ENCODE measurements at regions not wholly inside any gene's neighbourhood (a gene's known extent, or its start where the extent isn't known, plus 50 kb on each side); places are given as distances from the start of the nearest gene placed in this dataset.
A peak's percentile ranks its signal among the peaks of the same experiment; 100 is the strongest.

GRCh38 chr2:14123436-14124103 lies 508.9 kb upstream of the LRATD1 start:
- no peak for DNase-seq

GRCh38 chr2:14125624-14126293 lies 506.8 kb upstream of the LRATD1 start:
- peak; percentile 74 for DNase-seq

- no peak for DNase-seq
These were observed 505.7 kb upstream of the LRATD1 start for GRCh38 chr2:14126846-14127245.

GRCh38 chr2:14127765-14128164 lies 504.8 kb upstream of the LRATD1 start:
- DNase-seq: no peak

GRCh38 chr2:14132386-14132785 lies 500.1 kb upstream of the LRATD1 start:
- DNase-seq: no peak

GRCh38 chr2:14134771-14135170 lies 497.7 kb upstream of the LRATD1 start:
- peak; percentile 33 for DNase-seq

GRCh38 chr2:14136030-14136429 lies 496.5 kb upstream of the LRATD1 start:
- DNase-seq: no peak

- DNase-seq: no peak
These were observed 494.9 kb upstream of the LRATD1 start for GRCh38 chr2:14137643-14138042.

GRCh38 chr2:14140009-14140550 lies 492.4 kb upstream of the LRATD1 start:
- no peak for DNase-seq

GRCh38 chr2:14143435-14143834 lies 489.1 kb upstream of the LRATD1 start:
- no peak for DNase-seq

GRCh38 chr2:14148216-14148615 lies 484.3 kb upstream of the LRATD1 start:
- DNase-seq: no peak

GRCh38 chr2:14157816-14158215 lies 474.7 kb upstream of the LRATD1 start:
- no peak for DNase-seq

GRCh38 chr2:14180333-14180732 lies 452.2 kb upstream of the LRATD1 start:
- no peak for DNase-seq

GRCh38 chr2:14182227-14182946 lies 450.1 kb upstream of the LRATD1 start:
- no peak for DNase-seq

- DNase-seq: no peak
These were observed 446.6 kb upstream of the LRATD1 start for GRCh38 chr2:14185906-14186305.

GRCh38 chr2:14188446-14188845 lies 444.1 kb upstream of the LRATD1 start:
- DNase-seq: no peak

GRCh38 chr2:14189929-14190328 lies 442.6 kb upstream of the LRATD1 start:
- no peak for DNase-seq

- no peak for DNase-seq
These were observed 438.3 kb upstream of the LRATD1 start for GRCh38 chr2:14194233-14194632.

- DNase-seq: no peak
These were observed 435.2 kb upstream of the LRATD1 start for GRCh38 chr2:14197293-14197692.

GRCh38 chr2:14199040-14199439 lies 433.5 kb upstream of the LRATD1 start:
- DNase-seq: no peak

GRCh38 chr2:14219306-14219705 lies 413.2 kb upstream of the LRATD1 start:
- no peak for DNase-seq

GRCh38 chr2:14220101-14220500 lies 412.4 kb upstream of the LRATD1 start:
- no peak for DNase-seq

- no peak for DNase-seq
These were observed 411.1 kb upstream of the LRATD1 start for GRCh38 chr2:14221466-14221865.

- no peak for DNase-seq
These were observed 408.9 kb upstream of the LRATD1 start for GRCh38 chr2:14223576-14223975.
